ENCODE measurements at regions not wholly inside any gene's neighbourhood (a gene's known extent, or its start where the extent isn't known, plus 50 kb on each side); places are given as distances from the start of the nearest gene placed in this dataset.

GRCh38 chr12:47303207-47303606 lies 223.4 kb upstream of the AMIGO2 start:
- no peak for TF ChIP-seq CEBPB (IDR thresholded peaks at IDR 0.05; ENCODE audit: low read depth, low read length)
- no peak for TF ChIP-seq CTCF (conservative IDR thresholded peaks at IDR 0.05; ENCODE audit: low read depth, low read length)
